Neuronal stem cell (in vitro differentiated cells): ENCODE measurements at regions not wholly inside any gene's neighbourhood (a gene's known extent, or its start where the extent isn't known, plus 50 kb on each side); places are given as distances from the start of the nearest gene placed in this dataset.

ENCODE experiments used
- DNase-seq: peaks from one replicate; pipeline ENCODE4 v3.0.0-alpha.2; 2013; ENCODE audit warnings: low spot score
- H2AFZ ChIP-seq: one replicate; pipeline ENCODE4 v1.6.1; 2013; ENCODE audit warnings: mild to moderate bottlenecking, low read length, inconsistent platforms
- H2AK5ac ChIP-seq: 2 replicates; pipeline ENCODE4 v1.6.1; 2013; ENCODE audit warnings: low read depth, mild to moderate bottlenecking, inconsistent platforms, low read length, moderate library complexity, mixed read lengths
- H2BK120ac ChIP-seq: 2 replicates; pipeline ENCODE4 v1.6.1; 2013; ENCODE audit warnings: low read depth, mild to moderate bottlenecking, inconsistent platforms, low read length, moderate library complexity, mixed read lengths
- H2BK12ac ChIP-seq: one replicate; pipeline ENCODE4 v1.6.1; 2013; ENCODE audit warnings: low read length, inconsistent platforms
- H2BK15ac ChIP-seq: 2 replicates; pipeline ENCODE4 v1.6.1; 2013; ENCODE audit warnings: mild to moderate bottlenecking, low read length, inconsistent platforms, mixed read lengths
- H2BK5ac ChIP-seq: one replicate; pipeline ENCODE4 v1.6.1; 2013; ENCODE audit warnings: inconsistent platforms, mild to moderate bottlenecking, low read length, moderate library complexity
- H3K14ac ChIP-seq: one replicate; pipeline ENCODE4 v1.6.1; 2013; ENCODE audit warnings: low read length, inconsistent platforms
- H3K18ac ChIP-seq: 2 replicates; pipeline ENCODE4 v1.6.1; 2013; ENCODE audit warnings: low read length, inconsistent platforms
- H3K23ac ChIP-seq: 2 replicates; pipeline ENCODE4 v1.6.1; 2013; ENCODE audit warnings: low read depth, mild to moderate bottlenecking, mixed read lengths, low read length, inconsistent platforms; ENCODE audit not compliant: poor library complexity
- H3K27ac ChIP-seq: replicated peaks from 3 replicates; pipeline ENCODE4 v1.5.1; 2013; ENCODE audit warnings: low read length, inconsistent platforms
- H3K27me3 ChIP-seq, 3 experiments: 2 replicates each; pipeline ENCODE4 v1.6.1; 2013; ENCODE audit warnings: low read length in 3 of 3, mild to moderate bottlenecking in 2 of 3, inconsistent platforms in 1 of 3, low read depth in 1 of 3, mixed read lengths in 1 of 3, moderate library complexity in 1 of 3; ENCODE audit not compliant: control insufficient read depth in 3 of 3, insufficient read depth in 3 of 3
- H3K36me3 ChIP-seq, 2 donors: replicated peaks in 1 of 2; 2 replicates each; pipeline ENCODE4 v1.6.1; 2013; ENCODE audit warnings: low read length in 2 of 2; ENCODE audit not compliant: control insufficient read depth in 2 of 2, insufficient read depth in 2 of 2
- H3K4ac ChIP-seq: 2 replicates; pipeline ENCODE4 v1.6.1; 2013; ENCODE audit warnings: inconsistent platforms, mild to moderate bottlenecking, low read length, moderate library complexity
- H3K4me1 ChIP-seq, 2 donors: 1 replicate in 1 of 2; 2 replicates in 1 of 2; pipeline ENCODE4 v1.6.1; 2013; ENCODE audit warnings: low read length in 2 of 2, low read depth in 1 of 2; ENCODE audit not compliant: control insufficient read depth in 2 of 2, insufficient read depth in 1 of 2
- H3K4me2 ChIP-seq: one replicate; pipeline ENCODE4 v1.6.1; 2013; ENCODE audit warnings: mild to moderate bottlenecking, low read length, inconsistent platforms; ENCODE audit not compliant: insufficient read depth, poor library complexity, severe bottlenecking
- H3K4me3 ChIP-seq, 2 donors: 2 replicates each; pipeline ENCODE4 v1.5.1; 2013; ENCODE audit warnings: low read length in 2 of 2, mild to moderate bottlenecking in 2 of 2, inconsistent platforms in 1 of 2, moderate library complexity in 1 of 2
- H3K79me1 ChIP-seq: one replicate; pipeline ENCODE4 v1.6.1; 2013; ENCODE audit warnings: low read depth, mild to moderate bottlenecking, inconsistent platforms, low read length, moderate library complexity
- H3K9ac ChIP-seq: one replicate; pipeline ENCODE4 v1.6.1; 2013; ENCODE audit warnings: mild to moderate bottlenecking, low read depth, low read length, inconsistent platforms; ENCODE audit not compliant: poor library complexity
- H3K9me3 ChIP-seq, 2 donors: replicated peaks in 1 of 2; 2 replicates each; pipeline versions ENCODE3 to v1.6.1; 2013; ENCODE audit warnings: low read length in 2 of 2, mild to moderate bottlenecking in 2 of 2, inconsistent platforms in 1 of 2, low read depth in 1 of 2, mixed read lengths in 1 of 2, moderate library complexity in 1 of 2; ENCODE audit not compliant: control insufficient read depth in 2 of 2, insufficient read depth in 1 of 2
- H4K8ac ChIP-seq: one replicate; pipeline ENCODE4 v1.6.1; 2013; ENCODE audit warnings: low read depth, mild to moderate bottlenecking, inconsistent platforms, low read length, moderate library complexity
- H4K91ac ChIP-seq: one replicate; pipeline ENCODE4 v1.6.1; 2013; ENCODE audit warnings: low read length, low read depth, mild to moderate bottlenecking, inconsistent platforms; ENCODE audit not compliant: poor library complexity
- WGBS, 2 donors: extraction: QIAGEN DNeasy Blood & Tissue Kit; methylation state at CpG; one replicate each; pipeline ENCODE4 v1.1.7; 2013; ENCODE audit warnings: missing lambda C conversion rate in 2 of 2, mixed read lengths in 1 of 2; ENCODE audit not compliant: insufficient read length in 2 of 2, insufficient replicate concordance in 1 of 2; ENCODE audit errors: extremely low coverage in 2 of 2; 5-methylcytosine and 5-hydroxymethylcytosine counted together

DNA sequence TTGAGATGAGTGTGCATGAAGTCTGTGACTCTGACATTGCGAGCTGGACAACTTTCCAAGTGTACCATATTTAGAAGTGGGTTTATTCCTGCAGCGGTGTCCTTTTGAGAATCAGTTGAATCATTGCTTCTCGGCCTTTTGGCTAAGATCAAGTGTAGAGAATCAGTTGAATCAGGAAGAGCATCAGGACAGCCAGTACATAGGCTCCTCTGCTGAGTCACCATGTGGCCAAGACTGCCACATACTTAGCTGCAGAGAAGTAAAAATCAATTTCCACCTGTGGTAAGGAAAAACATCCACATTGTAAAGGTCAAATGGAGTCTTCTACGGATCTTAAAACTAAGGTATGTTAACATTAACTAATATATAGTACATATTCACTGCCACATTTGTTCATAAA, 428.4 kb upstream of the MARCKS start:
- Histone ChIP-seq H3K4ac (no peak overlapping the region), H2AFZ (no peak overlapping the region), H3K27ac (no peak overlapping the region), H2BK5ac (no peak overlapping the region), H3K9ac (no peak overlapping the region), H2BK12ac (no peak overlapping the region), H3K27me3 (no peaks in the 10 kb centered on the region), H3K18ac (no peak overlapping the region), H2AK5ac (no peak overlapping the region), H3K4me2 (no peak overlapping the region), H3K79me1 (no peaks in the 10 kb centered on the region), H3K4me3 (no peak overlapping the region), H3K36me3 (no peaks in the 10 kb centered on the region), H4K8ac (no peak overlapping the region), H3K14ac (no peak overlapping the region), H4K91ac (no peak overlapping the region), H3K23ac (no peak overlapping the region), H3K9me3 (no peaks in the 10 kb centered on the region), H2BK120ac (no peak overlapping the region), H2BK15ac (no peak overlapping the region), H3K4me1 (no peaks in the 10 kb centered on the region)
- no peak for DNase-seq
- no CpG with 5 or more reads among the region's 4 CpGs for WGBS, 2 donors

DNA sequence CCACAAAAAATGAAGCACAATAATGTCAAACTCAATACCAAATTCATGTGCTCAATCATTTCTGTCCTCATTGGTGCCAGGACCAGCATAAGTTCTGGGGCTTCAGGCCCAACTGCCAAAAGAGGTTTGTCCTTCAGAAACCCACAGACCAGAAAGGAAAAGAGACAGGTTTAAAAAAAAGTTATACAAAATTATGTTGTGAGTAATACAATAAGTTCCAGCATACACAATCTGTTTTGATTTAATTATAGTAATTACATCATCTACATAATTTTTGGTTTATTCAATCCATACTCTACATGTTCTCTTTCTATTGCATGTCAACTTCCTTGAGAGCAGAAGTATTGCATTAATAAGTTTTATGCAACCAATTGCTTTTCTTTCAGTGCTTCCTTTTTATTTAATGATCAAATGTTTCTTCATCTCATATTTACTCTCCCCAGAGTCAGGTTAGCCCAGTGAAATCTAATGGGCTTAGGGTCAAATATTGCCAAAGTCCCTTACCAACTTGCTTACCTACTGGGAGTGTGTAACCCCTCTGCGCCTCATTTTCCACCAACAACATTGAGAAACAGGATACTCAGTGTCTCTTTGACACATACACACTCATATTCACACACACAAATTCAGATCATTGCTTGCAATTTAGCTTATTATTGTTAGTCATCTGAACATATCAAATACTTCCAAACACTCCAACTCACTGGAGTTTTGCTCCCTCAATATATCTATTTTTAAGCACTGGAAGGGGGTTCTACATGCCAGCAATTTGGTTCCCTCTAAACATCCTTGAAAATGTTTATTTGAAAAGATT, 424.4 kb upstream of the MARCKS start:
- peak overlapping the region; percentile 54 for H2AFZ ChIP-seq
- no peak overlapping the region for H2BK120ac ChIP-seq
- no peak overlapping the region for H2AK5ac ChIP-seq
- H3K9me3 ChIP-seq, result no peaks in the 10 kb centered on the region
- H3K27me3 ChIP-seq, result no peaks in the 10 kb centered on the region
- H4K91ac ChIP-seq, result no peak overlapping the region
- H3K23ac ChIP-seq, result no peak overlapping the region
- no peak overlapping the region for H3K9ac ChIP-seq
- H4K8ac ChIP-seq, result no peak overlapping the region
- H3K4me1 ChIP-seq, result no peaks in the 10 kb centered on the region
- no peak overlapping the region for H3K27ac ChIP-seq
- no peak overlapping the region for H2BK5ac ChIP-seq
- H3K18ac ChIP-seq, result no peak overlapping the region
- no peak overlapping the region for H3K4ac ChIP-seq
- no peaks in the 10 kb centered on the region for H3K36me3 ChIP-seq
- WGBS, 2 donors, result no CpG with 5 or more reads among the region's 1 CpG
- no peak overlapping the region for H3K14ac ChIP-seq
- no peaks in the 10 kb centered on the region for H3K79me1 ChIP-seq
- DNase-seq, result no peak
- no peak overlapping the region for H3K4me3 ChIP-seq
- no peak overlapping the region for H3K4me2 ChIP-seq
- H2BK12ac ChIP-seq, result no peak overlapping the region
- no peak overlapping the region for H2BK15ac ChIP-seq

DNA sequence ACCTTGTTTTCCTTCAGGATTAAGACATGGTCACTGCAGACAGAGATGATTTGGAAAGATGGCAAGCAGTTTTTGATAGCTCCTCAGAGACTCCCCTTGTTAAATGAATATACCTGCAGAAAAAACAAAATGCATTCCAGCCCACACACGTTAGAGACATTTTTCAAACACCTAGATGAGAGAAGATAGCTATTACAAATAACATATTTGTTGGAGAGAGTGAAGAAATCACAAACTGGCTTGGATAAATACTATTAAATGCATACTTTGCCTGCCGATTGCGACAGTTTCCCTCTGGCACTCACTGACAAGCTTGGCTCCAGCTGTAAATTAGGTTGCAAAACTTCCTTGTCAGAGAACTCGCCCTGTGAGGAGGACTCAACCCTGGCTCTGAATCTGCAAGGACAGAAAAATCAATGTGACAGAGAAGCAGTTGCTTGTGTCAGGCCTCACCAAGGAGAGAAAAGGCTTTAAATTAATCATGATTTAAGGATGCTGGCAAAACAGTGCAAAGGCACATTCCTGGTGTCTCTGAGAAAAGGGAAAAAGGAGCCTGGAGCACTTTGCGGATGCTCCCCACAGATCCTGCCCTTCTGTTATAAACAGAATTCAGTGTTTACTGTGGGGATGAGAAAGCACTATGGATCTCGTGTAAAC, 423.7 kb upstream of the MARCKS start:
- DNase-seq, result no peak
- H4K8ac ChIP-seq, result no peak overlapping the region
- no peak overlapping the region for H2BK15ac ChIP-seq
- no CpG with 5 or more reads among the region's 6 CpGs for WGBS, 2 donors
- no peak overlapping the region for H2BK12ac ChIP-seq
- H3K9me3 ChIP-seq, result no peaks in the 10 kb centered on the region
- H3K79me1 ChIP-seq, result no peaks in the 10 kb centered on the region
- H3K23ac ChIP-seq, result no peak overlapping the region
- H2BK5ac ChIP-seq, result no peak overlapping the region
- H3K9ac ChIP-seq, result no peak overlapping the region
- H3K18ac ChIP-seq, result no peak overlapping the region
- no peaks in the 10 kb centered on the region for H3K36me3 ChIP-seq
- no peak overlapping the region for H4K91ac ChIP-seq
- H2AFZ ChIP-seq, result peak overlapping the region; percentile 54
- H3K27me3 ChIP-seq, result no peaks in the 10 kb centered on the region
- H3K4me2 ChIP-seq, result no peak overlapping the region
- no peak overlapping the region for H3K4ac ChIP-seq
- H2BK120ac ChIP-seq, result no peak overlapping the region
- no peak overlapping the region for H2AK5ac ChIP-seq
- H3K4me1 ChIP-seq, result no peaks in the 10 kb centered on the region
- H3K14ac ChIP-seq, result no peak overlapping the region
- H3K27ac ChIP-seq, result no peak overlapping the region
- H3K4me3 ChIP-seq, result no peak overlapping the region

DNA sequence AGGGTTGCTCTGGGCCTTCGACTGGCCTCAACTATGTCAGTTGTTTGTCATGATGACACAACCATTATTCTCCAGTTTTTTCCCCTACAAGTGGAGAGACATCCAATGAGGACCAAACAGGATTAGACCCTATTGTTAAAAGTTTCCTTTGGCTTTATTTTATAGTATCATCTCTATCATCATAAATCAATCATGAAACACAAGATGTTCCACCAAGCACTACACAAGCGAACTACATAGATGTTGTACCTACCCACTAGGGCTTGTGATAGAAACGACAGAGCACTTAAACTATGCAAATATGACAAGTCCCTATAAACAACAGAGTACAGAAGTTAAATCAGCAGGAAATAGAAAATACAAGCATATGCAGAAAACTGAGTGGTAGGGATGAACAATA, 422.5 kb upstream of the MARCKS start:
- no peak overlapping the region for H4K91ac ChIP-seq
- no peak overlapping the region for H2AFZ ChIP-seq
- H3K27ac ChIP-seq, result no peak overlapping the region
- no peak for DNase-seq
- H3K23ac ChIP-seq, result no peak overlapping the region
- no peak overlapping the region for H2AK5ac ChIP-seq
- H2BK5ac ChIP-seq, result no peak overlapping the region
- H3K79me1 ChIP-seq, result no peaks in the 10 kb centered on the region
- no peak overlapping the region for H3K4me3 ChIP-seq
- no peak overlapping the region for H2BK15ac ChIP-seq
- H2BK120ac ChIP-seq, result no peak overlapping the region
- no peak overlapping the region for H3K4me2 ChIP-seq
- H4K8ac ChIP-seq, result no peak overlapping the region
- WGBS, 2 donors, result no CpG with 5 or more reads among the region's 3 CpGs
- no peak overlapping the region for H3K14ac ChIP-seq
- no peaks in the 10 kb centered on the region for H3K36me3 ChIP-seq
- H3K4me1 ChIP-seq, result peaks cover 0 to 2% of the 10 kb centered on the region in 2 donors
- no peak overlapping the region for H2BK12ac ChIP-seq
- H3K9ac ChIP-seq, result no peak overlapping the region
- no peaks in the 10 kb centered on the region for H3K27me3 ChIP-seq
- no peak overlapping the region for H3K4ac ChIP-seq
- H3K9me3 ChIP-seq, result no peaks in the 10 kb centered on the region
- H3K18ac ChIP-seq, result no peak overlapping the region
